Erythroblast (primary cell): ENCODE measurements at regions not wholly inside any gene's neighbourhood (a gene's known extent, or its start where the extent isn't known, plus 50 kb on each side); places are given as distances from the start of the nearest gene placed in this dataset.

Experiments
- GATA1 ChIP-seq: IDR thresholded peaks from 2 replicates; pipeline ENCODE4 v1.6.1; 2011; ENCODE audit warnings: low read depth, mild to moderate bottlenecking, control low read depth, low read length, moderate library complexity
- POLR2A ChIP-seq: IDR thresholded peaks from 2 replicates; pipeline ENCODE4 v1.6.1; 2011; ENCODE audit warnings: mild to moderate bottlenecking, low read length

DNA sequence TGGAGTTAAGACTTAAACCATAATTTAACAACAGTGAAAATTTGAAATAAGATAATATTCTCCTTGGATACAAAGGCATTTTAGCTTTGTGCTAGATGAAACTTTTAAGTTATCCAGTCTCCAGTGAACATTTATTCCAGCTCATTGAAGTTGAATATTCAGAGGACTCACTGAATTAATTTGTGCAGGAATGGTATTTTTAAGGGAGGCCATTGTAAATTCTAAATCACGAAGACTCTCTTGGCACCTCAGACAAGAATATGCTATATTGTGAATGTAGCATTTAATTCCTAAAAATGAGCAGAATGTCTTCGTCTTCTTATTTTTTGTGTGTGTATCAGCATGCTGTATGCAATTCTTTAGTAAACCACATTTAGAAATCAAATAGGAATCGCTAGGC, 731.7 kb upstream of the RAB6C start:
- TF ChIP-seq POLR2A (no peak), GATA1 (no peak)
